Keratinocyte (primary cell): ENCODE measurements at regions not wholly inside any gene's neighbourhood (a gene's known extent, or its start where the extent isn't known, plus 50 kb on each side); places are given as distances from the start of the nearest gene placed in this dataset.
A peak's percentile ranks its signal among the peaks of the same experiment; 100 is the strongest.
"Not testable (repeated sequence)": the region's sequence is repeated elsewhere in the genome, so short reads cannot be mapped to it uniquely, and the experiment has no call there.

ENCODE experiments used
- DNase-seq: peaks from one replicate; pipeline ENCODE4 v3.0.0-alpha.2; 2011; ENCODE audit warnings: low read depth, missing footprints, low spot score
- FAIRE-seq: peaks from 2 replicates; lab custom pipeline; 2011; peaks lifted over from hg19 to GRCh38; lab: Jason Lieb, UNC
- H2AFZ ChIP-seq: 2 replicates; pipeline ENCODE4 v1.6.0; 2012; ENCODE audit warnings: low read length, control low read depth, inconsistent platforms; ENCODE audit not compliant: control insufficient read depth
- H3K27ac ChIP-seq: 2 replicates; pipeline ENCODE4 v1.5.1; 2011; ENCODE audit warnings: low read length; ENCODE audit not compliant: control insufficient read depth, insufficient read depth
- H3K27me3 ChIP-seq: 3 replicates; pipeline ENCODE4 v1.6.0; 2011; ENCODE audit warnings: low read length; ENCODE audit not compliant: control insufficient read depth, insufficient read depth; ENCODE audit errors: extremely low read depth
- H3K36me3 ChIP-seq, 2 experiments: 2 replicates in 1 of 2; 3 replicates in 1 of 2; pipeline ENCODE4 v1.5.1; 2011; ENCODE audit warnings: low read length in 2 of 2, mild to moderate bottlenecking in 1 of 2; ENCODE audit not compliant: control insufficient read depth in 2 of 2, insufficient read depth in 2 of 2; ENCODE audit errors: extremely low read depth in 1 of 2
- H3K4me1 ChIP-seq: 3 replicates; pipeline ENCODE4 v1.5.1; 2011; ENCODE audit warnings: low read length; ENCODE audit not compliant: control insufficient read depth, insufficient read depth; ENCODE audit errors: extremely low read depth
- H3K4me2 ChIP-seq: 3 replicates; pipeline ENCODE4 v1.6.0; 2011; ENCODE audit warnings: low read depth, low read length; ENCODE audit not compliant: control insufficient read depth, insufficient read depth; ENCODE audit errors: extremely low read depth
- H3K4me3 ChIP-seq, 3 experiments: fragments of 200-600 bp in 1 of 3; sonication (generic) in 1 of 3; 2 replicates in 2 of 3; 3 replicates in 1 of 3; pipeline ENCODE4 v1.5.1; 2011 to 2016; ENCODE audit warnings: low read length in 3 of 3, mild to moderate bottlenecking in 3 of 3, control low read depth in 2 of 3, inconsistent platforms in 1 of 3, low read depth in 1 of 3, mixed read lengths in 1 of 3, mixed run types in 1 of 3, moderate library complexity in 1 of 3; ENCODE audit not compliant: control insufficient read depth in 2 of 3, insufficient read depth in 2 of 3; ENCODE audit errors: extremely low read depth in 1 of 3
- H3K79me2 ChIP-seq: 2 replicates; pipeline ENCODE4 v1.6.0; 2012; ENCODE audit warnings: low read length; ENCODE audit not compliant: control insufficient read depth, insufficient read depth
- H3K9ac ChIP-seq: 3 replicates; pipeline ENCODE4 v1.6.0; 2011; ENCODE audit warnings: low read length; ENCODE audit not compliant: control insufficient read depth, insufficient read depth; ENCODE audit errors: extremely low read depth
- H3K9me1 ChIP-seq: 3 replicates; pipeline ENCODE4 v1.6.0; 2011; ENCODE audit warnings: low read length; ENCODE audit not compliant: control insufficient read depth, insufficient read depth; ENCODE audit errors: extremely low read depth
- H3K9me3 ChIP-seq: 2 replicates; pipeline ENCODE4 v1.5.1; 2012; ENCODE audit warnings: low read depth, low read length; ENCODE audit not compliant: control insufficient read depth
- H4K20me1 ChIP-seq: 3 replicates; pipeline ENCODE4 v1.6.0; 2011; ENCODE audit warnings: low read length; ENCODE audit not compliant: control insufficient read depth, insufficient read depth; ENCODE audit errors: extremely low read depth
- EZH2 ChIP-seq: IDR thresholded peaks from one replicate; pipeline ENCODE4 v1.6.1; 2012; ENCODE audit warnings: inconsistent platforms, mild to moderate bottlenecking, low read length, moderate library complexity
- dilution Hi-C: fragments of 300-500 bp; cut with MboI; formaldehyde crosslinking; loops from one replicate; pipeline ENCODE4 v1.7.0; 2020; ENCODE audit warnings: low sequenced_read_pairs; ENCODE audit not compliant: extremely low pct_ligation_motif_present
- TF ChIP-seq, protein P1 (sequence below), 3 experiments: IDR thresholded peaks in 1 of 3; conservative IDR thresholded peaks in 1 of 3; optimal IDR thresholded peaks in 1 of 3; 2 replicates in 2 of 3; 3 replicates in 1 of 3; pipeline versions ENCODE3 to v1.5.1; 2011; ENCODE audit warnings: low read length in 3 of 3, mild to moderate bottlenecking in 3 of 3, moderate library complexity in 2 of 3, control low read depth in 1 of 3, inconsistent platforms in 1 of 3; ENCODE audit not compliant: insufficient read depth in 2 of 3; ENCODE audit errors: extremely low read depth in 1 of 3

DNA sequence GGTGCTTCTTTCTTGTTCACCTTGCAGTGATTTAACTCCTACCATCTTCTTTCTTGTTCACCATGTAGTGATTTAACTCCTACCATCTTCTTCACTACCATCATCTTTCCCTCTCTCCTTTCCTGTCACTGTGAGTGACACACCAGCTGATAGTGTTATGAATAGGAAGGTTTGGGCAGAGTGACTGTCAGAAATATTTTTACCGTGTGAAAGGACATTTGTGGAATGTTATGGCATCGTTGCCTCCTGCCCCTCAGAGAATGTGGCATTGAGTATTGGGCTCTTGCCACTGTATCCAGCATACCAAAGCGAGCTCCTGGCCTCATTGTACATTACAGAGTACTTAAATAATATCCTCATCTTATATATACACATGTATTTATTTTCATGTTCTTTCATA, 90.8 kb upstream of the AMOT start:
- dilution Hi-C loops: no loop called here
- FAIRE-seq: no peak

DNA sequence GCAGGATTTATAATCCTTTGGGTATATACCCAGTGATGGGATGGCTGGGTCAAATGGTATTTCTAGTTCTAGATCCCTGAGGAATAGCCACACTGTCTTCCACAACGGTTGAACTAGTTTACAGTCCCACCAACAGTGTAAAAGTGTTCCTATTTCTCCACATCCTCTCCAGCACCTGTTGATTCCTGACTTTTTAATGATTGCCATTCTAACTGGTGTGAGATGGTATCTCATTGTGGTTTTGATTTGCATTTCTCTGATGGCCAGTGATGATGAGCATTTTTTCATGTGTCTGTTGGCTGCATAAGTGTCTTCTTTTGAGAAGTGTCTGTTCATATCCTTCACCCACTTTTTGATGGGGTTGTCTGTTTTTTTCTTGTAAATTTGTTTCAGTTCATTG, 82.8 kb upstream of the AMOT start:
- H3K4me3 ChIP-seq, H3K79me2 ChIP-seq, H3K4me2 ChIP-seq, H3K9ac ChIP-seq, FAIRE-seq, H3K36me3 ChIP-seq, DNase-seq, H3K27me3 ChIP-seq, H3K9me3 ChIP-seq, H3K27ac ChIP-seq, dilution Hi-C loops, H2AFZ ChIP-seq, H3K9me1 ChIP-seq, H4K20me1 ChIP-seq, H3K4me1 ChIP-seq: not testable (repeated sequence)

More for the DNA sequence above, 90.8 kb upstream of the AMOT start:
- no peaks in the 10 kb centered on the region for H3K79me2 ChIP-seq
- H3K9ac ChIP-seq: no peak overlapping the region
- H3K9me1 ChIP-seq: no peaks in the 10 kb centered on the region
- no peaks in the 10 kb centered on the region for H3K27me3 ChIP-seq
- H2AFZ ChIP-seq: no peak overlapping the region
- no peaks in the 10 kb centered on the region for H3K4me1 ChIP-seq
- TF ChIP-seq, protein P1, sequence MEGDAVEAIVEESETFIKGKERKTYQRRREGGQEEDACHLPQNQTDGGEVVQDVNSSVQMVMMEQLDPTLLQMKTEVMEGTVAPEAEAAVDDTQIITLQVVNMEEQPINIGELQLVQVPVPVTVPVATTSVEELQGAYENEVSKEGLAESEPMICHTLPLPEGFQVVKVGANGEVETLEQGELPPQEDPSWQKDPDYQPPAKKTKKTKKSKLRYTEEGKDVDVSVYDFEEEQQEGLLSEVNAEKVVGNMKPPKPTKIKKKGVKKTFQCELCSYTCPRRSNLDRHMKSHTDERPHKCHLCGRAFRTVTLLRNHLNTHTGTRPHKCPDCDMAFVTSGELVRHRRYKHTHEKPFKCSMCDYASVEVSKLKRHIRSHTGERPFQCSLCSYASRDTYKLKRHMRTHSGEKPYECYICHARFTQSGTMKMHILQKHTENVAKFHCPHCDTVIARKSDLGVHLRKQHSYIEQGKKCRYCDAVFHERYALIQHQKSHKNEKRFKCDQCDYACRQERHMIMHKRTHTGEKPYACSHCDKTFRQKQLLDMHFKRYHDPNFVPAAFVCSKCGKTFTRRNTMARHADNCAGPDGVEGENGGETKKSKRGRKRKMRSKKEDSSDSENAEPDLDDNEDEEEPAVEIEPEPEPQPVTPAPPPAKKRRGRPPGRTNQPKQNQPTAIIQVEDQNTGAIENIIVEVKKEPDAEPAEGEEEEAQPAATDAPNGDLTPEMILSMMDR (optimal IDR thresholded peaks at IDR 0.05 in 1 of 3, IDR thresholded peaks at IDR 0.05 in 1 of 3, conservative IDR thresholded peaks at IDR 0.05 in 1 of 3; ENCODE audit: extremely low read depth in 1 of 3, insufficient read depth in 2 of 3, low read length in 3 of 3): no peak
- no peak for TF ChIP-seq EZH2
- no peak overlapping the region for H3K27ac ChIP-seq
- no peaks in the 10 kb centered on the region for H3K36me3 ChIP-seq
- no peak for DNase-seq
- no peak overlapping the region for H3K4me2 ChIP-seq
- H3K4me3 ChIP-seq: no peak overlapping the region
- H4K20me1 ChIP-seq: no peaks in the 10 kb centered on the region
- no peaks in the 10 kb centered on the region for H3K9me3 ChIP-seq

DNA sequence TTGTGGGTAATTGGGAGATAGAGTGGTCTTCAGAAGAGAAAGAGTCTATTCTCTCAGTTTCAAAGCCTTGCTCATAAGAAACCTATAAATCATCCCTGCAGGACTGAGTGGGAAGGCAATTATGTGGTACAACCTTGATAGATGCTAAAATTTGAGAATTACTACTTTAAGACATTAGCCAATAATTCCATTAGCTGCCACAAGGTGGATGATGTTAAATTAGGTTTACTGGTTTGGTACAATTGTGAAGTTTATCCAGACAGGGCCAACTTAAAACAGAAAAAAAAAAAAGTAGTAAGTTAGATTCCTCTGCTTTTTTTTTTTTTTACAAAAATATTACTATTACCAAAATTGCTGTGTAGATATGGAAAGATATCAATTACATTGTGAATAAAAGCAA, 73.2 kb upstream of the AMOT start:
- Histone ChIP-seq H3K36me3 (no peaks in the 10 kb centered on the region), H3K27me3 (no peaks in the 10 kb centered on the region), H3K9me1 (no peaks in the 10 kb centered on the region), H4K20me1 (no peaks in the 10 kb centered on the region), H2AFZ (no peak overlapping the region), H3K4me2 (no peak overlapping the region), H3K27ac (no peak overlapping the region), H3K9ac (no peak overlapping the region), H3K79me2 (no peaks in the 10 kb centered on the region), H3K4me1 (no peaks in the 10 kb centered on the region), H3K9me3 (no peaks in the 10 kb centered on the region), H3K4me3 (no peak overlapping the region)
- dilution Hi-C loops: no loop called here
- DNase-seq: no peak
- TF ChIP-seq, protein P1 (optimal IDR thresholded peaks at IDR 0.05 in 1 of 3, IDR thresholded peaks at IDR 0.05 in 1 of 3, conservative IDR thresholded peaks at IDR 0.05 in 1 of 3; ENCODE audit: extremely low read depth in 1 of 3, insufficient read depth in 2 of 3, low read length in 3 of 3): peak in 1 of 3 experiments; percentile 3
- no peak for TF ChIP-seq EZH2
- no peak for FAIRE-seq
